Caco-2 (cell line): ENCODE measurements at regions not wholly inside any gene's neighbourhood (a gene's known extent, or its start where the extent isn't known, plus 50 kb on each side); places are given as distances from the start of the nearest gene placed in this dataset.
"Not testable (repeated sequence)": the region's sequence is repeated elsewhere in the genome, so short reads cannot be mapped to it uniquely, and the experiment has no call there.

ENCODE experiments used
- BruUV-seq: library from RNA; stranded (reverse); fragments of 400-500 nt; replicated peaks from 2 replicates; lab custom pipeline; 2021; lab: Mats Ljungman, UMichigan
- CTCF ChIA-PET: fragments of 300-600 bp; sonication (Branson Sonifier 250); formaldehyde crosslinking; loops from one replicate; lab custom pipeline; 2022; ENCODE audit warnings: antibody characterized with exemption; lab: Charles Lee
- POLR2A ChIA-PET: fragments of 300-600 bp; sonication (Branson Sonifier 250); formaldehyde crosslinking; loops from one replicate; lab custom pipeline; 2022; ENCODE audit warnings: antibody characterized with exemption; lab: Charles Lee
- DNase-seq, 2 experiments: peaks; one replicate each; pipeline versions ENCODE4 v3.0.0 to v3.0.0-alpha.2; 2020 to 2022
- H3K27me3 ChIP-seq: replicated peaks from 2 replicates; pipeline ENCODE4 v1.6.0; 2011; ENCODE audit warnings: low read length; ENCODE audit not compliant: control insufficient read depth, insufficient read depth
- H3K36me3 ChIP-seq: 2 replicates; pipeline ENCODE4 v1.5.1; 2011; ENCODE audit warnings: low read length; ENCODE audit not compliant: control insufficient read depth, insufficient read depth
- H3K4me1 ChIP-seq: fragments of 250-450 bp; sonication (Bioruptor Pico); 2 replicates; pipeline ENCODE4 v1.5.1; 2020; ENCODE audit warnings: mild to moderate bottlenecking
- H3K4me3 ChIP-seq: 2 replicates; pipeline ENCODE4 v1.5.1; 2011; ENCODE audit warnings: low read depth, mild to moderate bottlenecking, control low read depth, low read length
- H3K9me3 ChIP-seq: fragments of 250-450 bp; sonication (Bioruptor Pico); 2 replicates; pipeline ENCODE4 v1.5.1; 2020; ENCODE audit warnings: mild to moderate bottlenecking, moderate library complexity
- H3K27ac Mint-ChIP-seq: one replicate; pipeline ENCODE4 v1.8.0; 2022; ENCODE audit warnings: mixed read lengths; ENCODE audit not compliant: unreplicated experiment
- H3K27me3 Mint-ChIP-seq: one replicate; pipeline ENCODE4 v1.8.0; 2022; ENCODE audit warnings: mixed read lengths; ENCODE audit not compliant: insufficient read depth, unreplicated experiment
- H3K36me3 Mint-ChIP-seq: one replicate; pipeline ENCODE4 v1.8.0; 2022; ENCODE audit warnings: mild to moderate bottlenecking, mixed read lengths; ENCODE audit not compliant: insufficient read depth, unreplicated experiment
- H3K4me1 Mint-ChIP-seq: one replicate; pipeline ENCODE4 v1.8.0; 2022; ENCODE audit warnings: low read depth, mixed read lengths; ENCODE audit not compliant: unreplicated experiment
- H3K4me3 Mint-ChIP-seq: one replicate; pipeline ENCODE4 v1.8.0; 2022; ENCODE audit warnings: mild to moderate bottlenecking, moderate library complexity, mixed read lengths; ENCODE audit not compliant: unreplicated experiment
- H3K9me3 Mint-ChIP-seq: one replicate; pipeline ENCODE4 v1.8.0; 2022; ENCODE audit warnings: mixed read lengths; ENCODE audit not compliant: unreplicated experiment
- CTCF ChIP-seq, 2 experiments: fragments of 200-600 bp in 1 of 2; IDR thresholded peaks; 1 replicate in 1 of 2; 2 replicates in 1 of 2; pipeline versions ENCODE4 v1.5.1 to v1.8.0; 2011 to 2022; ENCODE audit warnings: antibody characterized with exemption in 1 of 2, control low read depth in 1 of 2, inconsistent platforms in 1 of 2, low read depth in 1 of 2, low read length in 1 of 2, mild to moderate bottlenecking in 1 of 2, moderate library complexity in 1 of 2; ENCODE audit not compliant: insufficient read depth in 1 of 2, severe bottlenecking in 1 of 2, unreplicated experiment in 1 of 2
- intact Hi-C: fragments of 100-400 bp; cut with micrococcal nuclease; formaldehyde crosslinking; loops from one replicate; pipeline ENCODE4 v1.10.0; 2022; ENCODE audit not compliant: unreplicated experiment

- TF ChIP-seq CTCF (IDR thresholded peaks at IDR 0.05; ENCODE audit: insufficient read depth in 1 of 2, low read depth in 1 of 2, low read length in 1 of 2, severe bottlenecking in 1 of 2, unreplicated experiment in 1 of 2), result peak in 1 of 2 experiments; percentile 13
- Histone ChIP-seq H3K36me3 (no peaks in the 10 kb centered on the region), H3K9me3 (no peaks in the 10 kb centered on the region), H3K4me1 (peaks cover 24% of the 10 kb centered on the region), H3K27me3 (no peaks in the 10 kb centered on the region), H3K4me3 (no peak overlapping the region)
- Mint-ChIP-seq H3K4me1 (peaks cover 13% of the 10 kb centered on the region), H3K27me3 (no peaks in the 10 kb centered on the region), H3K9me3 (peaks cover under 1% of the 10 kb centered on the region), H3K4me3 (no peak overlapping the region), H3K27ac (no peak overlapping the region), H3K36me3 (no peaks in the 10 kb centered on the region)
- intact Hi-C loops, result loop anchor here (1.0 kb wide), 1 partner anchor 174 kb away; no protein-coding TSS in a partner anchor
- POLR2A ChIA-PET, result interaction anchor here (0.5 kb wide), 1 partner anchor 704 kb away, joined by 3 read pairs; no protein-coding TSS in a partner anchor
- no TSS peak for BruUV-seq
- CTCF ChIA-PET, result interaction anchor here (1.1 to 2.0 kb wide), 3 partner anchors 42 to 296 kb away, joined by 3 to 6 read pairs (median 6); no protein-coding TSS in a partner anchor
- DNase-seq, result peak in 1 of 2 experiments; percentile 23
These were observed 368.5 kb downstream of the RPS6KC1 start for GRCh38 chr1:213419401-213420030.

- H3K36me3 ChIP-seq, POLR2A ChIA-PET, intact Hi-C loops, H3K4me3 Mint-ChIP-seq, BruUV-seq, H3K36me3 Mint-ChIP-seq, H3K9me3 ChIP-seq, H3K27me3 Mint-ChIP-seq, H3K27ac Mint-ChIP-seq, H3K27me3 ChIP-seq, H3K4me3 ChIP-seq, H3K4me1 Mint-ChIP-seq, H3K9me3 Mint-ChIP-seq, DNase-seq, CTCF ChIA-PET, H3K4me1 ChIP-seq: not testable (repeated sequence)
These were observed 370.1 kb downstream of the RPS6KC1 start for GRCh38 chr1:213421178-213421577.

GRCh38 chr1:213423041-213423440, 372.0 kb downstream of the RPS6KC1 start:
- Histone ChIP-seq H3K4me3 (no peak overlapping the region), H3K36me3 (no peaks in the 10 kb centered on the region), H3K9me3 (no peaks in the 10 kb centered on the region), H3K4me1 (no peaks in the 10 kb centered on the region), H3K27me3 (no peaks in the 10 kb centered on the region)
- POLR2A ChIA-PET, result no interaction called here
- DNase-seq, result no peak
- H3K36me3 Mint-ChIP-seq, result no peaks in the 10 kb centered on the region
- no peaks in the 10 kb centered on the region for H3K4me1 Mint-ChIP-seq
- intact Hi-C loops, result no loop called here
- CTCF ChIA-PET, result no interaction called here
- BruUV-seq, result no TSS peak
- no peak for TF ChIP-seq CTCF (IDR thresholded peaks at IDR 0.05; ENCODE audit: insufficient read depth in 1 of 2, low read depth in 1 of 2, low read length in 1 of 2, severe bottlenecking in 1 of 2, unreplicated experiment in 1 of 2)
- no peak overlapping the region for H3K4me3 Mint-ChIP-seq
- H3K9me3 Mint-ChIP-seq, result no peaks in the 10 kb centered on the region
- no peak overlapping the region for H3K27ac Mint-ChIP-seq
- no peaks in the 10 kb centered on the region for H3K27me3 Mint-ChIP-seq
